DND-41 (cell line): ENCODE measurements at regions not wholly inside any gene's neighbourhood (a gene's known extent, or its start where the extent isn't known, plus 50 kb on each side); places are given as distances from the start of the nearest gene placed in this dataset.
"Not testable (repeated sequence)": the region's sequence is repeated elsewhere in the genome, so short reads cannot be mapped to it uniquely, and the experiment has no call there.

Source experiments
- ATAC-seq: fragments of 200-7000 bp; cut with Tn5 transposase; 3 replicates; pipeline ENCODE4 v1.9.1; 2021; ENCODE audit warnings: low read depth; ENCODE audit not compliant: insufficient read depth
- DNase-seq: peaks from one replicate; pipeline ENCODE4 v3.0.0-alpha.2; 2020
- H2AFZ ChIP-seq: 2 replicates; pipeline ENCODE4 v1.6.0; 2012; ENCODE audit warnings: low read depth, low read length
- H3K27ac ChIP-seq: 2 replicates; pipeline ENCODE4 v1.5.1; 2012; ENCODE audit warnings: low read length, inconsistent platforms
- H3K27me3 ChIP-seq: fragments of 200-600 bp; sonication (generic); 2 replicates; pipeline ENCODE4 v1.6.0; 2012; ENCODE audit warnings: low read length, mild to moderate bottlenecking, inconsistent platforms; ENCODE audit not compliant: insufficient read depth, poor library complexity
- H3K36me3 ChIP-seq: 2 replicates; pipeline ENCODE4 v1.5.1; 2012; ENCODE audit warnings: low read length, inconsistent platforms; ENCODE audit not compliant: insufficient read depth
- H3K4me1 ChIP-seq: 2 replicates; pipeline ENCODE4 v1.5.1; 2012; ENCODE audit warnings: mild to moderate bottlenecking, low read length; ENCODE audit not compliant: insufficient read depth
- H3K4me2 ChIP-seq: 2 replicates; pipeline ENCODE4 v1.6.0; 2012; ENCODE audit warnings: mild to moderate bottlenecking, moderate library complexity, low read length, inconsistent platforms; ENCODE audit not compliant: insufficient read depth
- H3K4me3 ChIP-seq, 2 experiments: fragments of 200-600 bp in 1 of 2; shearing (Covaris generic) in 1 of 2; 2 replicates each; pipeline ENCODE4 v1.5.1; 2012 to 2016; ENCODE audit warnings: inconsistent platforms in 2 of 2, low read length in 2 of 2, mild to moderate bottlenecking in 2 of 2, low read depth in 1 of 2, moderate library complexity in 1 of 2
- H3K79me2 ChIP-seq: 2 replicates; pipeline ENCODE4 v1.6.0; 2012; ENCODE audit warnings: low read length, inconsistent platforms; ENCODE audit not compliant: insufficient read depth
- H3K9ac ChIP-seq: 2 replicates; pipeline ENCODE4 v1.6.0; 2012; ENCODE audit warnings: low read depth, mild to moderate bottlenecking, inconsistent platforms, low read length, moderate library complexity
- H3K9me3 ChIP-seq: 2 replicates; pipeline ENCODE4 v1.5.1; 2012; ENCODE audit warnings: low read length, moderate library complexity, mild to moderate bottlenecking, inconsistent platforms; ENCODE audit not compliant: insufficient read depth, severe bottlenecking
- H4K20me1 ChIP-seq: 2 replicates; pipeline ENCODE4 v1.6.0; 2012; ENCODE audit warnings: low read length; ENCODE audit not compliant: insufficient read depth
- CTCF ChIP-seq: IDR thresholded peaks from 2 replicates; pipeline ENCODE4 v1.5.1; 2012; ENCODE audit warnings: borderline replicate concordance, low read length, moderate library complexity, mild to moderate bottlenecking; ENCODE audit not compliant: poor library complexity, severe bottlenecking; ENCODE audit errors: extremely low read depth
- EZH2 ChIP-seq: IDR thresholded peaks from 3 replicates; pipeline ENCODE4 v1.6.1; 2012; ENCODE audit warnings: borderline replicate concordance, low read depth, mild to moderate bottlenecking, moderate library complexity, low read length, inconsistent platforms; ENCODE audit not compliant: severe bottlenecking

GRCh38 chr6:40138273-40138720 lies 204.0 kb upstream of the MOCS1 start:
- no peaks in the 10 kb centered on the region for H3K79me2 ChIP-seq
- no peak overlapping the region for H2AFZ ChIP-seq
- ATAC-seq (no peak), DNase-seq (no peak)
- no peaks in the 10 kb centered on the region for H3K36me3 ChIP-seq
- H3K27ac ChIP-seq, result no peak overlapping the region
- H3K4me1 ChIP-seq, result no peaks in the 10 kb centered on the region
- TF ChIP-seq CTCF, result no peak
- no peak for TF ChIP-seq EZH2
- H3K4me3 ChIP-seq, result no peak overlapping the region
- no peaks in the 10 kb centered on the region for H3K27me3 ChIP-seq
- no peaks in the 10 kb centered on the region for H3K9me3 ChIP-seq
- no peak overlapping the region for H3K9ac ChIP-seq
- H3K4me2 ChIP-seq, result no peak overlapping the region
- no peaks in the 10 kb centered on the region for H4K20me1 ChIP-seq

- ATAC-seq (no peak), DNase-seq (no peak)
- H3K79me2 ChIP-seq, result no peaks in the 10 kb centered on the region
- no peak overlapping the region for H2AFZ ChIP-seq
- no peak overlapping the region for H3K4me2 ChIP-seq
- TF ChIP-seq EZH2 (no peak), CTCF (no peak)
- H3K9ac ChIP-seq, result no peak overlapping the region
- H3K36me3 ChIP-seq, result no peaks in the 10 kb centered on the region
- no peaks in the 10 kb centered on the region for H4K20me1 ChIP-seq
- H3K27ac ChIP-seq, result no peak overlapping the region
- no peaks in the 10 kb centered on the region for H3K4me1 ChIP-seq
- no peaks in the 10 kb centered on the region for H3K9me3 ChIP-seq
- H3K27me3 ChIP-seq, result no peaks in the 10 kb centered on the region
- no peak overlapping the region for H3K4me3 ChIP-seq
These were observed 201.3 kb upstream of the MOCS1 start for GRCh38 chr6:40135491-40136072.

- not testable (repeated sequence) for H3K79me2 ChIP-seq, H3K4me1 ChIP-seq, H4K20me1 ChIP-seq, ATAC-seq, H2AFZ ChIP-seq, H3K36me3 ChIP-seq, H3K9ac ChIP-seq, H3K27ac ChIP-seq, DNase-seq, H3K9me3 ChIP-seq, H3K4me3 ChIP-seq, H3K4me2 ChIP-seq, H3K27me3 ChIP-seq
These were observed 199.7 kb upstream of the MOCS1 start for GRCh38 chr6:40133981-40134380.

DNA sequence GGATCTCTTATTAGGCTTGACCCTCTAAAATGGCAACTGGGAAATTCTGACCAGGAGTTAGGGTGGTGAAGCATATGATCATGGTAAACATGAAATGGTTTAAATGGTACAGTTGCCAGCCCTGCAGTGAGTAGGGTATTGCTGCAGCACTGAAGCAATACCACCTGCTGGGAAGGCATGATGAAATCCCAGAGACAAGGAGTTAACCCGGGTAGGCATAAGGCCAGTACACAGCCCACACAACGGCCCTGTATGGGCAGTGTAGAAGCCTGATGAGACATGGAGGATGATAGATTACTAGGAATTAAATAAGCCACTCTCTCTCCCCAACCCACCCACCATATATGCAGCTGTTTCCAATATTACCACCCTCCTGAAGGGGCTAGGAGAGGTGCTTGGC lies 197.4 kb upstream of the MOCS1 start:
- no peak for TF ChIP-seq EZH2
- no peak for TF ChIP-seq CTCF
- H4K20me1 ChIP-seq, result no peaks in the 10 kb centered on the region

More for the DNA sequence above, 197.4 kb upstream of the MOCS1 start:
- H3K4me1 ChIP-seq, result no peaks in the 10 kb centered on the region
- no peak overlapping the region for H3K27ac ChIP-seq
- DNase-seq (no peak), ATAC-seq (no peak)
- no peak overlapping the region for H3K4me2 ChIP-seq
- H3K4me3 ChIP-seq, result no peak overlapping the region
- no peak overlapping the region for H3K9ac ChIP-seq
- H3K79me2 ChIP-seq, result no peaks in the 10 kb centered on the region
- H3K27me3 ChIP-seq, result no peaks in the 10 kb centered on the region
- H2AFZ ChIP-seq, result no peak overlapping the region
- no peaks in the 10 kb centered on the region for H3K36me3 ChIP-seq
- peaks cover 3% of the 10 kb centered on the region for H3K9me3 ChIP-seq
